ENCODE measurements at regions not wholly inside any gene's neighbourhood (a gene's known extent, or its start where the extent isn't known, plus 50 kb on each side); places are given as distances from the start of the nearest gene placed in this dataset.

GRCh38 chr4:189084671-189085070, 856.0 kb upstream of the FRG1 start:
- TF ChIP-seq CTCF (IDR thresholded peaks at IDR 0.05; ENCODE audit: insufficient read depth, low read depth, low read length): no peak
- no peak for DNase-seq (ENCODE audit: low read depth)
- no peak overlapping the region for H3K4me3 ChIP-seq (ENCODE audit: low read depth, low read length)

GRCh38 chr4:189087971-189088370, 852.7 kb upstream of the FRG1 start:
- TF ChIP-seq CTCF (IDR thresholded peaks at IDR 0.05; ENCODE audit: insufficient read depth, low read depth, low read length): no peak
- DNase-seq (ENCODE audit: low read depth): no peak
- H3K4me3 ChIP-seq (ENCODE audit: low read depth, low read length): no peak overlapping the region

- DNase-seq (ENCODE audit: low read depth): peak; percentile 10
- no peak for TF ChIP-seq CTCF (IDR thresholded peaks at IDR 0.05; ENCODE audit: insufficient read depth, low read depth, low read length)
- no peak overlapping the region for H3K4me3 ChIP-seq (ENCODE audit: low read depth, low read length)
These were observed 851.9 kb upstream of the FRG1 start for GRCh38 chr4:189088780-189089179.

- TF ChIP-seq CTCF (IDR thresholded peaks at IDR 0.05; ENCODE audit: insufficient read depth, low read depth, low read length): peak; percentile 69
- peak; percentile 42 for DNase-seq (ENCODE audit: low read depth)
- no peak overlapping the region for H3K4me3 ChIP-seq (ENCODE audit: low read depth, low read length)
These were observed 850.4 kb upstream of the FRG1 start for GRCh38 chr4:189090174-189090814.

GRCh38 chr4:189092581-189092980, 848.1 kb upstream of the FRG1 start:
- TF ChIP-seq CTCF (IDR thresholded peaks at IDR 0.05; ENCODE audit: insufficient read depth, low read depth, low read length): no peak
- DNase-seq (ENCODE audit: low read depth): peak; percentile 58
- H3K4me3 ChIP-seq (ENCODE audit: low read depth, low read length): peak overlapping the region; percentile 17

GRCh38 chr4:189096108-189096507, 844.6 kb upstream of the FRG1 start:
- no peak for TF ChIP-seq CTCF (IDR thresholded peaks at IDR 0.05; ENCODE audit: insufficient read depth, low read depth, low read length)
- H3K4me3 ChIP-seq (ENCODE audit: low read depth, low read length): no peak overlapping the region
- DNase-seq (ENCODE audit: low read depth): no peak

GRCh38 chr4:189096717-189097116, 844.0 kb upstream of the FRG1 start:
- DNase-seq (ENCODE audit: low read depth): no peak
- TF ChIP-seq CTCF (IDR thresholded peaks at IDR 0.05; ENCODE audit: insufficient read depth, low read depth, low read length): peak; percentile 8

More at GRCh38 chr4:189096717-189097116, 844.0 kb upstream of the FRG1 start:
- no peak overlapping the region for H3K4me3 ChIP-seq (ENCODE audit: low read depth, low read length)
